Epithelial cell of esophagus (primary cell): ENCODE measurements at regions not wholly inside any gene's neighbourhood (a gene's known extent, or its start where the extent isn't known, plus 50 kb on each side); places are given as distances from the start of the nearest gene placed in this dataset.

Experiments
- DNase-seq: peaks from one replicate; pipeline ENCODE4 v3.0.0; 2010; ENCODE audit warnings: low read depth
- H3K4me3 ChIP-seq: 2 replicates; pipeline ENCODE4 v1.5.1; 2011; ENCODE audit warnings: mild to moderate bottlenecking, low read length, control low read depth
- TF ChIP-seq, protein P1 (sequence below): IDR thresholded peaks from 2 replicates; pipeline ENCODE4 v1.5.1; 2011; ENCODE audit warnings: low read depth, mild to moderate bottlenecking, low read length, control low read depth, inconsistent platforms; ENCODE audit not compliant: insufficient read depth; ENCODE audit errors: missing control alignments

DNA sequence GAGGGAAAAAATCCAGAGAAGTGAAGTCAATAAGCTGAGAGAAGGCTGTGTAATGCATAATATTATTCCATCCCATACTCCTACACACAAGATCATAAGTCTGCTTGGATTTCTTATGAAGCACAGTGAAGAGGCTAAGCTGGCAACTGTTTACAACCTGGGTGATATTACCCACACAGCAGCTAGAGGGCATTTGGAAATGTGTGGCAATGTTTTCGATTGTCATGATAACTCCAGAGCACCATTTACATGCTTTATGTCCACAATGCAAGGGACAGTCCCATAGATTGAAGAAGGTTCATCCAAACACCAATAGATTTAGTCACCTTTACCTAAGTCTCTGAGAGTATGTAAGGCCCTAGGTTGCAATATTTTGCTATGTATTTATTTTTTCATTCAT, 412.2 kb downstream of the PPP3CA start:
- TF ChIP-seq, protein P1, sequence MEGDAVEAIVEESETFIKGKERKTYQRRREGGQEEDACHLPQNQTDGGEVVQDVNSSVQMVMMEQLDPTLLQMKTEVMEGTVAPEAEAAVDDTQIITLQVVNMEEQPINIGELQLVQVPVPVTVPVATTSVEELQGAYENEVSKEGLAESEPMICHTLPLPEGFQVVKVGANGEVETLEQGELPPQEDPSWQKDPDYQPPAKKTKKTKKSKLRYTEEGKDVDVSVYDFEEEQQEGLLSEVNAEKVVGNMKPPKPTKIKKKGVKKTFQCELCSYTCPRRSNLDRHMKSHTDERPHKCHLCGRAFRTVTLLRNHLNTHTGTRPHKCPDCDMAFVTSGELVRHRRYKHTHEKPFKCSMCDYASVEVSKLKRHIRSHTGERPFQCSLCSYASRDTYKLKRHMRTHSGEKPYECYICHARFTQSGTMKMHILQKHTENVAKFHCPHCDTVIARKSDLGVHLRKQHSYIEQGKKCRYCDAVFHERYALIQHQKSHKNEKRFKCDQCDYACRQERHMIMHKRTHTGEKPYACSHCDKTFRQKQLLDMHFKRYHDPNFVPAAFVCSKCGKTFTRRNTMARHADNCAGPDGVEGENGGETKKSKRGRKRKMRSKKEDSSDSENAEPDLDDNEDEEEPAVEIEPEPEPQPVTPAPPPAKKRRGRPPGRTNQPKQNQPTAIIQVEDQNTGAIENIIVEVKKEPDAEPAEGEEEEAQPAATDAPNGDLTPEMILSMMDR = peak; percentile 69
- peak; percentile 48 for DNase-seq
- H3K4me3 ChIP-seq = no peak overlapping the region

DNA sequence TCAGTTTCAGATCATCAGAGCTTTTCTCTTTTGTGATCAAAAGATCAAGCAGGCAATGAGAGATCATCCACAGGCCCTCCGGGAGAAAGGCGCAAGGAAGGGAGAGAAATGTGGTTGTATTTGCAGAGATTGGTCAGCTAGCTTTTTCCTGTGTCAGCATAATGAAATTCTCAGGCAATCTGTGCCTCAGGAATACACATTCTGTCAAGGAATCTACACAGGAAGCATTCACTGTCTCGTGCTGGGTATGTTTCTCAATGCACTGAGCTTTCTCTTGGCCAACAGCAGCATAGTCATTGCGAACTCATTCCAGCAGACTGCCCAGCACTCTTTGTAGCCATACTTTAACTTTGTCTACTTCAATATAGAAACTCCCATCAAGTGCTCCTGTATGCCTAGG, 413.7 kb downstream of the PPP3CA start:
- DNase-seq = peak; percentile 59
- TF ChIP-seq, protein P1 = no peak
- H3K4me3 ChIP-seq = no peak overlapping the region

DNA sequence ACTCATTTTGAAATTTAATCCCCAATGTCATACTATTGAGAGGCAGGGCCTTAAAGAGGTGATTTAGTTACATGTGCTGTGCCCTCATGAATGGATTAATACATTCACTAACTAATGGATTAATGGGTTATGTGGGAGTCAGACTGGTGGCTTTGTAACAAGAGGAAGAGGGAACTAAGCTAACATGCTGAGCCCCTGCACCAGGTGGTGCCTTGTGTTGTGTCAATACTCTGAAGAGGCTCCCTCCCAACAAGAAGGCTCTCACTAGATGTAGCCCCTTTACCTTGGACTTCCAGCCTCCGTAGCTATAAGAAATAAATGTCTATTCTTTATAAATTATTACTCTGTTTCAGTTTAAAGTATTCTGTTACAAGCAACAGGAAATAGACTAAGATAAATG, 411.9 kb upstream of the EMCN start:
- no peak overlapping the region for H3K4me3 ChIP-seq
- TF ChIP-seq, protein P1 = no peak
- no peak for DNase-seq

DNA sequence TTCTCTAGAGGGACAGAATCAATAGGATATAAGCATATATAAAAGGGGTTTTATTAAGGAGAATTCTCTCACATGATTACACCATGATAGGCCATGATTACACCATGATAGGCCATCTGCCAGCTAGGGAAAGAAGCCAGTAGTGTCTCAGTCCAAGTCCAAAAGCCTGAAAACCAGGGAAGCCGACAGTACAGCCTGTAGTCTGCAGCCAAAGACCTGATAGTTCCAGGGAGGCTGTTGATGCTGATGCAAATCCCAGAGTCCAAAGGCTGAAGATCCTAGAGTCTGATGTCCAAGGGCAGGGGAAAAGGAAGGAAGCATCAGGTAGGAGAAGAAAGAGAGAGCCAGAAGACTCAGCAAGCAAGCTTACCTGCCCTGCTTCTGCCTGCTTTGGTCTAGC, 411.3 kb upstream of the EMCN start:
- DNase-seq = no peak
- TF ChIP-seq, protein P1 = no peak
- no peak overlapping the region for H3K4me3 ChIP-seq

DNA sequence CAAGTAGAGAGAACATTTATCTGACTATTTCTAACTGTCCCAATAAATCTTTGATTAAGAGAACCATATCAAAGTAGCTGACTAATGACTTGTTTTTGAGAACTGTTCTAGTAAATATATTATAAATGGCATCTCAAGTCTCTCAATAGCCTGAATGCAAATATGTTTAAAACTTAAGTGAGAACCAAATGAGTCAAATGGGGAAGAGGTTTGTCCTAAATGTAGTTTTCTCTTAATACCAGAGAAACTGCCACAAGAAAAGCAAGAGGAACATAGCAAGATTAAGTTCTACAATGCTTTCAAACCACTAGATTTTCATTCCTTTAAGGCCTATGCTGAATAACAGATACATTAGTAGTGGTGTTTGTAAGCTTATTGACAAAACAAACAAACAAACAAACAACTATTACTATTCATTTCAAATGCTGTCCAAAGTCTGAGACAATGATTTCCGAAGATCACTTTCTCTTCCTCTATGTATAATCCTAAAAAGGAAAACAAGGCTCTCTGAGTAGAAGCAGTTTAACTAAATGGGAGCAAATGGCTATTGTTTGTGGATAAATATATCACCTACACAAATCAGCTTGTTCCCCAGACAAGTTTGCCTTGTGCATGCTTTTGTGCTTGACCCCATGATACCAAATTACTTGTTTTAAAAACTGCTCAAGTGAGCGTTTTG, 408.4 kb upstream of the EMCN start:
- TF ChIP-seq, protein P1 = no peak
- DNase-seq = no peak
- no peak overlapping the region for H3K4me3 ChIP-seq

DNA sequence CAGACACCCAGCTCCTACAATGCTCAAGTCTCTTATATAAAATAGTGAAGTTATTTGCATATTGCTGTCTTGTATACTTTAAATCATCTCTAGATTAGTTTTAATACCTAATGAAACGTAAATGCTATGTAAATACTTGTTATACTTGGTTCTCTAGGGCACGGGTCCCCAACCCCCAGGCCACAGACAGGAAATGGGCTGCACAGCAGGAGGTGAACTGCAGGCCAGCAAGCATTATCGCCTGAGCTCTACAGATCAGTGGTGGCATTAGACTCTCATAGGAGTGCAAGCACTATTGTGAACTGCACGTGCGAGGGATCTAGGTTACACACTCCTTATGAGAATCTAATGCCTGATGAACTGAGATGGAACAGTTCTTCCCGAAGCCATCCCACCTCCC, 395.9 kb upstream of the EMCN start:
- H3K4me3 ChIP-seq = no peak overlapping the region
- TF ChIP-seq, protein P1 = no peak
- DNase-seq = no peak

DNA sequence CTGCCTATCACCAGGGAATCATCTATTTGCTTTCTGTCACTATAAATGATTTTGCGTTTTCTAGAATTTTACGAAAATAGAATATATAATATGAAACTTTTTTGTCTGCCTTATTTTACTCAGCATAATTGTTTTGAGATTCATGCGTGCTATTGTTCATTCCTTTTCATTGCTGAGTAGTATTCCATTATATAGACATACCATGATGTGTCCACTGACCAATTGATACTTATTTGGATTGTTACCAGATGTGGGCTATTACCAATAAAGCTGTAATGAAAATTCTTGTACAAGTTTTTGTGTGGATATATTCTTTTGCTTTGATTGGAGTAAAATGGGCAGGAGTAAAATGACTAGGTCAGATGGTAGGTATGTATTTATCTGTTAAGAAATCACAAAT, 390.7 kb upstream of the EMCN start:
- no peak overlapping the region for H3K4me3 ChIP-seq
- DNase-seq = no peak
- TF ChIP-seq, protein P1 = no peak
